ENCODE measurements at regions not wholly inside any gene's neighbourhood (a gene's known extent, or its start where the extent isn't known, plus 50 kb on each side); places are given as distances from the start of the nearest gene placed in this dataset.
"Not testable (repeated sequence)": the region's sequence is repeated elsewhere in the genome, so short reads cannot be mapped to it uniquely, and the experiment has no call there.

GRCh38 chr2:215728504-215729065 is 284.8 kb downstream of the MREG start:
- H3K4me1 ChIP-seq (ENCODE audit: control insufficient read depth in 5 of 5, insufficient read depth in 5 of 5, low read length in 5 of 5), result peaks cover 0 to 8% (median 0%) of the 10 kb centered on the region in 5 donors
- H3K9me3 ChIP-seq (ENCODE audit: control insufficient read depth in 5 of 5, low read length in 5 of 5), result no peaks in the 10 kb centered on the region
- H3K27me3 ChIP-seq (ENCODE audit: control insufficient read depth in 5 of 5, insufficient read depth in 4 of 5, low read length in 5 of 5), result no peaks in the 10 kb centered on the region
- H3K36me3 ChIP-seq (ENCODE audit: control insufficient read depth in 5 of 5, insufficient read depth in 5 of 5, low read length in 5 of 5), result no peaks in the 10 kb centered on the region
- no peak overlapping the region for H3K4me3 ChIP-seq (ENCODE audit: low read depth in 1 of 5, low read length in 5 of 5)
- no peak overlapping the region for H3K9ac ChIP-seq (ENCODE audit: low read length in 5 of 5)
- H3K27ac ChIP-seq (ENCODE audit: low read depth, low read length), result no peak overlapping the region

GRCh38 chr2:215727507-215728503 is 285.5 kb downstream of the MREG start:
- H3K27me3 ChIP-seq (ENCODE audit: control insufficient read depth in 5 of 5, insufficient read depth in 4 of 5, low read length in 5 of 5), result no peaks in the 10 kb centered on the region
- H3K4me3 ChIP-seq (ENCODE audit: low read depth in 1 of 5, low read length in 5 of 5), result no peak overlapping the region
- no peak overlapping the region for H3K27ac ChIP-seq (ENCODE audit: low read depth, low read length)

DNA sequence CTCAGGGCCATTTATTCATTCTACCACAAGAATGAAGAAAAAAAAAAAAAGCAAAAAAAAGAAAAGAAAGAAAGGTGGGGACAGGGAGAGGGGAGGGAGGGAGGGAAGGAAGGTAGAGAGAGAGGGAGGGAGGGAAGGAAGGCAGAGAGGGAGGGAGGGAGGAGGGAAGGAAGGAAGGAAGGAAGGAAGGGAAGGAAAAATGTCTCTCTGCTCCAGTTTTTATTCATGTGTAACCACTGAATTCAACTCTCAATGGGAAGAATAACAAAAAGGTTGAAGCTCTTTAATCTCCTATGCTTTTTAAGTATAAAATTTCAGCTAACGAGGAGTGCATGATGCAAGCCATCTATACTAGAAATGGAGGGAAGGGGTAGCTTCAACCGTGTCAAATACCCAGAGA is 287.3 kb downstream of the MREG start:
- Histone ChIP-seq H3K9ac (ENCODE audit: low read length in 5 of 5) (no peak overlapping the region), H3K4me3 (ENCODE audit: low read depth in 1 of 5, low read length in 5 of 5) (no peak overlapping the region), H3K36me3 (ENCODE audit: control insufficient read depth in 5 of 5, insufficient read depth in 5 of 5, low read length in 5 of 5) (no peaks in the 10 kb centered on the region), H3K27ac (ENCODE audit: low read depth, low read length) (no peak overlapping the region), H3K27me3 (ENCODE audit: control insufficient read depth in 5 of 5, insufficient read depth in 4 of 5, low read length in 5 of 5) (no peaks in the 10 kb centered on the region), H3K4me1 (ENCODE audit: control insufficient read depth in 5 of 5, insufficient read depth in 5 of 5, low read length in 5 of 5) (peaks cover 0 to 8% (median 0%) of the 10 kb centered on the region in 5 donors), H3K9me3 (ENCODE audit: control insufficient read depth in 5 of 5, low read length in 5 of 5) (no peaks in the 10 kb centered on the region)

More at GRCh38 chr2:215727507-215728503, 285.5 kb downstream of the MREG start:
- H3K9me3 ChIP-seq (ENCODE audit: control insufficient read depth in 5 of 5, low read length in 5 of 5), result no peaks in the 10 kb centered on the region
- no peaks in the 10 kb centered on the region for H3K36me3 ChIP-seq (ENCODE audit: control insufficient read depth in 5 of 5, insufficient read depth in 5 of 5, low read length in 5 of 5)
- H3K9ac ChIP-seq (ENCODE audit: low read length in 5 of 5), result no peak overlapping the region
- H3K4me1 ChIP-seq (ENCODE audit: control insufficient read depth in 5 of 5, insufficient read depth in 5 of 5, low read length in 5 of 5), result peaks cover 0 to 8% (median 0%) of the 10 kb centered on the region in 5 donors

DNA sequence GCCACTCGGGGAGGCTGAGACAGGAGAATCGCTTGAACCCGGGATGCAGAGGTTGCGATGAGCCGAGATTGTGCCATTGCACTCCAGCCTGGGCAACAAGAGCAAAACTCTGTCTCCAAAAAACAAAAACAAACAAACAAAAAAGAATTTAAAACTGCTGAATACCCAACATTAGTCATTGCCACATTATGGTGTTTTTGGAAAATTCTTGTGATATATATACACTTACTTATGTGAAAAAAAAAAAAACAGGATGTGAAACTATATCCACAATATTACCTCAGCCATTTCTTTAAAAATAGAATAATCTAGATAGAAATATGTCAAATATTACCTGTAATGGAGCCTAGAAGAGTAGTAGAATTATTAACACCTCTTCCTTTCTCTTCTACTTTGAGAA is 288.3 kb upstream of the FN1 start:
- H3K36me3 ChIP-seq (ENCODE audit: control insufficient read depth in 5 of 5, insufficient read depth in 5 of 5, low read length in 5 of 5), result no peaks in the 10 kb centered on the region
- H3K4me1 ChIP-seq (ENCODE audit: control insufficient read depth in 5 of 5, insufficient read depth in 5 of 5, low read length in 5 of 5), result peaks cover 0 to 8% (median 5%) of the 10 kb centered on the region in 5 donors
- H3K9ac ChIP-seq (ENCODE audit: low read length in 5 of 5), result no peak overlapping the region
- H3K9me3 ChIP-seq (ENCODE audit: control insufficient read depth in 5 of 5, low read length in 5 of 5), result no peaks in the 10 kb centered on the region
- no peak overlapping the region for H3K27ac ChIP-seq (ENCODE audit: low read depth, low read length)
- no peak overlapping the region for H3K4me3 ChIP-seq (ENCODE audit: low read depth in 1 of 5, low read length in 5 of 5)
- no peaks in the 10 kb centered on the region for H3K27me3 ChIP-seq (ENCODE audit: control insufficient read depth in 5 of 5, insufficient read depth in 4 of 5, low read length in 5 of 5)

- H3K27ac ChIP-seq (ENCODE audit: low read depth, low read length), result no peak overlapping the region
- H3K36me3 ChIP-seq (ENCODE audit: control insufficient read depth in 5 of 5, insufficient read depth in 5 of 5, low read length in 5 of 5), result no peaks in the 10 kb centered on the region
- H3K9me3 ChIP-seq (ENCODE audit: control insufficient read depth in 5 of 5, low read length in 5 of 5), result no peaks in the 10 kb centered on the region
- no peak overlapping the region for H3K9ac ChIP-seq (ENCODE audit: low read length in 5 of 5)
- H3K4me1 ChIP-seq (ENCODE audit: control insufficient read depth in 5 of 5, insufficient read depth in 5 of 5, low read length in 5 of 5), result peaks cover 0 to 10% (median 4%) of the 10 kb centered on the region in 5 donors
- no peaks in the 10 kb centered on the region for H3K27me3 ChIP-seq (ENCODE audit: control insufficient read depth in 5 of 5, insufficient read depth in 4 of 5, low read length in 5 of 5)
- no peak overlapping the region for H3K4me3 ChIP-seq (ENCODE audit: low read depth in 1 of 5, low read length in 5 of 5)
Observed at GRCh38 chr2:215723631-215724011, 287.8 kb upstream of the FN1 start.

GRCh38 chr2:215722986-215723630 is 287.2 kb upstream of the FN1 start:
- no peaks in the 10 kb centered on the region for H3K9me3 ChIP-seq (ENCODE audit: control insufficient read depth in 5 of 5, low read length in 5 of 5)
- no peak overlapping the region for H3K9ac ChIP-seq (ENCODE audit: low read length in 5 of 5)
- no peaks in the 10 kb centered on the region for H3K27me3 ChIP-seq (ENCODE audit: control insufficient read depth in 5 of 5, insufficient read depth in 4 of 5, low read length in 5 of 5)
- no peak overlapping the region for H3K27ac ChIP-seq (ENCODE audit: low read depth, low read length)
- peaks cover 0 to 15% (median 3%) of the 10 kb centered on the region in 5 donors for H3K4me1 ChIP-seq (ENCODE audit: control insufficient read depth in 5 of 5, insufficient read depth in 5 of 5, low read length in 5 of 5)
- no peaks in the 10 kb centered on the region for H3K36me3 ChIP-seq (ENCODE audit: control insufficient read depth in 5 of 5, insufficient read depth in 5 of 5, low read length in 5 of 5)
- H3K4me3 ChIP-seq (ENCODE audit: low read depth in 1 of 5, low read length in 5 of 5), result no peak overlapping the region

- H3K4me3 ChIP-seq (ENCODE audit: low read depth in 1 of 5, low read length in 5 of 5), result no peak overlapping the region
- H3K4me1 ChIP-seq (ENCODE audit: control insufficient read depth in 5 of 5, insufficient read depth in 5 of 5, low read length in 5 of 5), result peaks cover 0 to 23% (median 7%) of the 10 kb centered on the region in 5 donors
- no peaks in the 10 kb centered on the region for H3K36me3 ChIP-seq (ENCODE audit: control insufficient read depth in 5 of 5, insufficient read depth in 5 of 5, low read length in 5 of 5)
- H3K9ac ChIP-seq (ENCODE audit: low read length in 5 of 5), result no peak overlapping the region
- no peak overlapping the region for H3K27ac ChIP-seq (ENCODE audit: low read depth, low read length)
- H3K27me3 ChIP-seq (ENCODE audit: control insufficient read depth in 5 of 5, insufficient read depth in 4 of 5, low read length in 5 of 5), result no peaks in the 10 kb centered on the region
- H3K9me3 ChIP-seq (ENCODE audit: control insufficient read depth in 5 of 5, low read length in 5 of 5), result no peaks in the 10 kb centered on the region
Observed at GRCh38 chr2:215722125-215722524, 286.3 kb upstream of the FN1 start.

GRCh38 chr2:215721515-215721914 is 285.6 kb upstream of the FN1 start:
- H3K4me1 ChIP-seq (ENCODE audit: control insufficient read depth in 5 of 5, insufficient read depth in 5 of 5, low read length in 5 of 5), result peaks cover 0 to 23% (median 7%) of the 10 kb centered on the region in 5 donors
- not testable (repeated sequence) for H3K9me3 ChIP-seq (ENCODE audit: control insufficient read depth in 5 of 5, low read length in 5 of 5); H3K9ac ChIP-seq (ENCODE audit: low read length in 5 of 5); H3K27ac ChIP-seq (ENCODE audit: low read depth, low read length); H3K36me3 ChIP-seq (ENCODE audit: control insufficient read depth in 5 of 5, insufficient read depth in 5 of 5, low read length in 5 of 5); H3K4me3 ChIP-seq (ENCODE audit: low read depth in 1 of 5, low read length in 5 of 5); H3K27me3 ChIP-seq (ENCODE audit: control insufficient read depth in 5 of 5, insufficient read depth in 4 of 5, low read length in 5 of 5)

- Histone ChIP-seq H3K4me1 (ENCODE audit: control insufficient read depth in 5 of 5, insufficient read depth in 5 of 5, low read length in 5 of 5) (peaks cover 0 to 23% (median 7%) of the 10 kb centered on the region in 5 donors), H3K4me3 (ENCODE audit: low read depth in 1 of 5, low read length in 5 of 5) (no peak overlapping the region), H3K36me3 (ENCODE audit: control insufficient read depth in 5 of 5, insufficient read depth in 5 of 5, low read length in 5 of 5) (no peaks in the 10 kb centered on the region), H3K27ac (ENCODE audit: low read depth, low read length) (no peak overlapping the region), H3K27me3 (ENCODE audit: control insufficient read depth in 5 of 5, insufficient read depth in 4 of 5, low read length in 5 of 5) (no peaks in the 10 kb centered on the region), H3K9ac (ENCODE audit: low read length in 5 of 5) (no peak overlapping the region), H3K9me3 (ENCODE audit: control insufficient read depth in 5 of 5, low read length in 5 of 5) (no peaks in the 10 kb centered on the region)
Observed at GRCh38 chr2:215718890-215719289, 283.0 kb upstream of the FN1 start.

- Histone ChIP-seq H3K27ac (ENCODE audit: low read depth, low read length) (no peak overlapping the region), H3K4me1 (ENCODE audit: control insufficient read depth in 5 of 5, insufficient read depth in 5 of 5, low read length in 5 of 5) (peaks cover 0 to 28% (median 11%) of the 10 kb centered on the region in 5 donors), H3K27me3 (ENCODE audit: control insufficient read depth in 5 of 5, insufficient read depth in 4 of 5, low read length in 5 of 5) (no peaks in the 10 kb centered on the region), H3K9ac (ENCODE audit: low read length in 5 of 5) (no peak overlapping the region), H3K9me3 (ENCODE audit: control insufficient read depth in 5 of 5, low read length in 5 of 5) (no peaks in the 10 kb centered on the region), H3K4me3 (ENCODE audit: low read depth in 1 of 5, low read length in 5 of 5) (no peak overlapping the region), H3K36me3 (ENCODE audit: control insufficient read depth in 5 of 5, insufficient read depth in 5 of 5, low read length in 5 of 5) (no peaks in the 10 kb centered on the region)
Observed at GRCh38 chr2:215718436-215718835, 282.6 kb upstream of the FN1 start.
